ENCODE measurements at regions not wholly inside any gene's neighbourhood (a gene's known extent, or its start where the extent isn't known, plus 50 kb on each side); places are given as distances from the start of the nearest gene placed in this dataset.

GRCh38 chr2:21356857-21357255, 233.1 kb downstream of the TDRD15 start:
- Histone ChIP-seq H2AFZ (replicated peaks; ENCODE audit: low read length, poor library complexity) (no peak overlapping the region), H4K5ac (ENCODE audit: low read depth, low read length) (no peak overlapping the region), H3K9ac (ENCODE audit: low read depth, low read length) (no peak overlapping the region), H3K18ac (ENCODE audit: low read depth, low read length) (no peak overlapping the region), H3K14ac (replicated peaks; ENCODE audit: low read depth, low read length) (no peak overlapping the region), H3K79me1 (ENCODE audit: low read depth in 1 of 2, low read length in 2 of 2) (no peaks in the 10 kb centered on the region), H2BK120ac (ENCODE audit: low read depth, low read length) (no peak overlapping the region), H2AK5ac (ENCODE audit: low read depth, low read length) (no peak overlapping the region), H3K4me2 (ENCODE audit: low read depth, low read length) (no peak overlapping the region), H3K4me1 (ENCODE audit: control insufficient read depth, insufficient read depth, low read length) (no peaks in the 10 kb centered on the region), H4K8ac (ENCODE audit: low read depth in 2 of 2, low read length in 2 of 2) (no peak overlapping the region), H4K91ac (ENCODE audit: insufficient read depth, low read depth, low read length) (no peak overlapping the region), H3K23ac (ENCODE audit: low read depth, low read length) (no peak overlapping the region), H2BK15ac (ENCODE audit: low read depth, low read length) (no peak overlapping the region), H3K4ac (ENCODE audit: low read depth, low read length) (no peak overlapping the region), H3K36me3 (ENCODE audit: control insufficient read depth, insufficient read depth, low read length) (no peaks in the 10 kb centered on the region), H3K4me3 (ENCODE audit: insufficient read depth, low read depth, low read length) (no peak overlapping the region), H3K9me1 (ENCODE audit: insufficient read depth, low read length) (no peaks in the 10 kb centered on the region), H4K20me1 (ENCODE audit: insufficient read depth, low read length) (no peaks in the 10 kb centered on the region), H3K27me3 (ENCODE audit: control insufficient read depth, insufficient read depth, low read length) (0 out of 2 replicates have a peak, but pooled peaks cover 2% of the 10 kb centered on the region), H3K27ac (ENCODE audit: insufficient read depth, low read length) (no peak overlapping the region), H2BK5ac (ENCODE audit: low read depth, low read length, poor library complexity, severe bottlenecking) (no peak overlapping the region), H2BK20ac (ENCODE audit: low read depth, low read length) (no peak overlapping the region), H2AK9ac (replicated peaks; ENCODE audit: low read depth, low read length, poor library complexity) (no peak overlapping the region), H3K9me3 (ENCODE audit: control insufficient read depth, insufficient read depth, low read length) (0 out of 2 replicates have a peak, but pooled peaks cover 2% of the 10 kb centered on the region), H3K56ac (ENCODE audit: extremely low read depth, insufficient read depth, low read length) (no peak overlapping the region)
- DNase-seq (no peak), ATAC-seq (ENCODE audit: low read depth) (no peak)
- in situ Hi-C loops (cut with MboI; ENCODE audit: low sequenced_read_pairs), result no loop called here
- TF ChIP-seq USF2 (IDR thresholded peaks at IDR 0.05; ENCODE audit: low read depth, low read length) (no peak), CEBPB (IDR thresholded peaks at IDR 0.05; ENCODE audit: low read depth, low read length) (no peak), CHD1 (IDR thresholded peaks at IDR 0.05; ENCODE audit: low read depth, low read length) (no peak), BHLHE40 (IDR thresholded peaks at IDR 0.05; ENCODE audit: low read depth, low read length) (no peak), RCOR1 (IDR thresholded peaks at IDR 0.05; ENCODE audit: insufficient replicate concordance, low read length) (no peak)
- TF ChIP-seq, protein P1, sequence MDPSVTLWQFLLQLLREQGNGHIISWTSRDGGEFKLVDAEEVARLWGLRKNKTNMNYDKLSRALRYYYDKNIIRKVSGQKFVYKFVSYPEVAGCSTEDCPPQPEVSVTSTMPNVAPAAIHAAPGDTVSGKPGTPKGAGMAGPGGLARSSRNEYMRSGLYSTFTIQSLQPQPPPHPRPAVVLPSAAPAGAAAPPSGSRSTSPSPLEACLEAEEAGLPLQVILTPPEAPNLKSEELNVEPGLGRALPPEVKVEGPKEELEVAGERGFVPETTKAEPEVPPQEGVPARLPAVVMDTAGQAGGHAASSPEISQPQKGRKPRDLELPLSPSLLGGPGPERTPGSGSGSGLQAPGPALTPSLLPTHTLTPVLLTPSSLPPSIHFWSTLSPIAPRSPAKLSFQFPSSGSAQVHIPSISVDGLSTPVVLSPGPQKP (IDR thresholded peaks at IDR 0.05; ENCODE audit: borderline replicate concordance, low read depth, low read length), result no peak
- BruUV-seq (replicated peaks), result no TSS peak
- dilution Hi-C loops (cut with HindIII; ENCODE audit: low sequenced_read_pairs, unreplicated experiment), result no loop called here
- intact Hi-C loops (cut with micrococcal nuclease), result no loop called here
- ChIA-PET CTCF (interaction anchor here (1.2 kb wide), 1 partner anchor 20 kb away, joined by 3 read pairs; no protein-coding TSS in a partner anchor), POLR2A (ENCODE audit: unreplicated experiment) (no interaction called here)
- WGBS, 2 experiments (ENCODE audit: extremely low coverage in 2 of 2, insufficient read length in 1 of 2), result no CpG with 5 or more reads among the region's 3 CpGs

Measured in IMR-90 (cell line).